ENCODE measurements at regions not wholly inside any gene's neighbourhood (a gene's known extent, or its start where the extent isn't known, plus 50 kb on each side); places are given as distances from the start of the nearest gene placed in this dataset.

DNA sequence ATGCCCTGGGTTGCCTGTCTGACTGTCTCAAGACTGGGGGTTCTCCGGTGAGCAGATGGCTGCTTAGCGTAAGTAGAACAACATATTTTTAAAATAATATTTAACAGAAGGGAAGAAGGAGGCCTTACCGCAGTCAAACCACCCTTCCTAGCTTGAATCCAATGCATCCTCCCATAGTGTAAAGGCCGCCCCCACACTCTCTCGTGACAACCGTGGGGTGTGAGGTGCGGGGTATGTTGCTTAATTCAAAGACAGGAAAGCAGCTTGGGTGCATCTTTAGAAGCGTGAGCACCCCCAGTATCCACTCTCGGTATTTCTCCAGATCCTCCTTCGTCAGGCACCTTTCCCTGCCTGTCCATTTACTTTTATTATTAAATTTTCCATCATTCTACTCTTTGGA is 501.2 kb upstream of the CDH4 start:
- WGBS, 2 experiments (ENCODE audit: extremely low coverage in 1 of 2, insufficient coverage in 1 of 2, insufficient read length in 1 of 2, insufficient replicate concordance in 2 of 2, low coverage in 1 of 2, low lambda C conversion rate in 2 of 2, missing lambda C conversion rate in 1 of 2) = 76% methylated on average over 10 of the region's 10 CpGs; no CpG with 5 or more reads in 1 of the 2 experiments
- 0 out of 2 replicates have a peak overlapping the region, but pooled peaks have one; percentile 95 for H2BK12ac ChIP-seq (ENCODE audit: low read depth, low read length)
- H3K23me2 ChIP-seq (ENCODE audit: low read depth, low read length) = no peaks in the 10 kb centered on the region
- ChIA-PET POLR2A (ENCODE audit: partially characterized antibody) (no interaction called here), CTCF (ENCODE audit: partially characterized antibody) (interaction anchor here (0.7 to 2.6 kb wide), 6 partner anchors 16 to 112 kb away, joined by 3 to 9 read pairs (median 4); no protein-coding TSS in a partner anchor)
- no peak overlapping the region for H3K23ac ChIP-seq (ENCODE audit: insufficient read length)
- peak overlapping the region; percentile 29; the same call in 1 of the 2 replicates for H2BK20ac ChIP-seq (ENCODE audit: low read length)
- H3K27me3 ChIP-seq (replicated peaks in 1 of 4; ENCODE audit: control insufficient read depth in 3 of 4, extremely low read depth in 1 of 4, insufficient read depth in 3 of 4, low read length in 3 of 4) = peaks cover 0 to 3% (median 0%) of the 10 kb centered on the region in 4 experiments; a peak in 3 of 7 replicates
- no peak overlapping the region for H3K4ac ChIP-seq (replicated peaks; ENCODE audit: insufficient read length, low read depth, low read length)
- H4K20me1 ChIP-seq (replicated peaks in 1 of 2; ENCODE audit: control insufficient read depth in 1 of 2, insufficient read depth in 2 of 2, low read length in 2 of 2) = no peaks in the 10 kb centered on the region
- H3K18ac ChIP-seq (ENCODE audit: extremely low read depth, low read length) = peak overlapping the region; percentile 34; the same call in 1 of the 2 replicates
- peaks cover 2 to 11% (median 8%) of the 10 kb centered on the region in 4 experiments; a peak in 5 of 7 replicates for H3K4me1 ChIP-seq (replicated peaks in 1 of 4; ENCODE audit: control insufficient read depth in 3 of 4, insufficient read depth in 4 of 4, low read length in 3 of 4)
- no peak overlapping the region for H3K27ac ChIP-seq (ENCODE audit: low read depth, low read length)
- H3K4me3 ChIP-seq (ENCODE audit: extremely low read depth in 1 of 4, insufficient read depth in 2 of 4, low read depth in 3 of 4, low read length in 4 of 4) = peak overlapping the region in 1 of 4 experiments; percentile 18; a peak in 1 of 8 replicates
- TF ChIP-seq BRCA1 (IDR thresholded peaks at IDR 0.05; ENCODE audit: low read depth, low read length) (no peak), SRF (IDR thresholded peaks at IDR 0.05; ENCODE audit: low read depth, low read length) (no peak), ZNF274 (IDR thresholded peaks at IDR 0.05; ENCODE audit: borderline replicate concordance, extremely low read depth, low read length) (no peak), USF2 (IDR thresholded peaks at IDR 0.05; ENCODE audit: low read length) (no peak), RFX5 (IDR thresholded peaks at IDR 0.05; ENCODE audit: borderline replicate concordance, low read depth, low read length) (no peak), POU5F1 (IDR thresholded peaks at IDR 0.05; ENCODE audit: low read depth, low read length) (no peak)
- no peaks in the 10 kb centered on the region; a peak in 1 of 8 replicates for H3K36me3 ChIP-seq (ENCODE audit: control insufficient read depth in 2 of 4, insufficient read depth in 4 of 4, low read length in 3 of 4)
- H4K91ac ChIP-seq (replicated peaks; ENCODE audit: insufficient read length, low read length) = peak overlapping the region; percentile 77
- H2AFZ ChIP-seq (ENCODE audit: low read length) = 0 out of 2 replicates have a peak overlapping the region, but pooled peaks have one; percentile 77
- FAIRE-seq = no peak
- H3K79me2 ChIP-seq (ENCODE audit: control insufficient read depth in 1 of 2, insufficient read depth in 2 of 2, low read length in 2 of 2) = no peaks in the 10 kb centered on the region
- H3K79me1 ChIP-seq (ENCODE audit: low read depth, low read length) = no peaks in the 10 kb centered on the region; the same call in 1 of the 2 replicates
- no peak overlapping the region; a peak in 1 of 7 replicates for H3K9ac ChIP-seq (replicated peaks in 1 of 4; ENCODE audit: extremely low read depth in 1 of 4, low read depth in 3 of 4, low read length in 3 of 4)
- no peak overlapping the region for H2BK15ac ChIP-seq (ENCODE audit: low read length)
- H2AK5ac ChIP-seq (ENCODE audit: low read depth, low read length) = 0 out of 2 replicates have a peak overlapping the region, but pooled peaks have one; percentile 45
- no peak overlapping the region for H3K4me2 ChIP-seq (ENCODE audit: insufficient read depth in 1 of 2, low read depth in 2 of 2, low read length in 2 of 2)
- 0 out of 4 replicates have a peak, but pooled peaks cover 0 to 2% of the 10 kb centered on the region in 2 experiments for H3K9me3 ChIP-seq (ENCODE audit: insufficient read depth in 2 of 2, low read depth in 1 of 2, low read length in 1 of 2)
- H4K8ac ChIP-seq (ENCODE audit: extremely low read depth, insufficient read depth, low read length) = no peak overlapping the region; the same call in 1 of the 2 replicates
- H3K56ac ChIP-seq (replicated peaks; ENCODE audit: insufficient read length, low read depth, low read length) = no peak overlapping the region
- no peak overlapping the region for H3K14ac ChIP-seq (ENCODE audit: insufficient read length)
- no peak for DNase-seq (ENCODE audit: low read depth in 1 of 2, low spot score in 2 of 2)
- H4K5ac ChIP-seq (ENCODE audit: insufficient read length, low read depth, low read length) = peak overlapping the region; percentile 24
- H2BK5ac ChIP-seq (ENCODE audit: low read depth, low read length) = peak overlapping the region; percentile 91; the same call in 1 of the 2 replicates
- H2BK120ac ChIP-seq (replicated peaks; ENCODE audit: low read depth, low read length) = peak overlapping the region; percentile 65

Measured in H1 (cell line).